NCI-H69 (cell line): ENCODE measurements at regions not wholly inside any gene's neighbourhood (a gene's known extent, or its start where the extent isn't known, plus 50 kb on each side); places are given as distances from the start of the nearest gene placed in this dataset.

ENCODE experiments used
- DNase-seq: peaks from one replicate; lab custom pipeline; 2025; lab: John Stamatoyannopoulos, UW

GRCh38 chr11:70501051-70501901, 102.9 kb downstream of the CTTN start:
- DNase-seq, result peak; percentile 71

DNA sequence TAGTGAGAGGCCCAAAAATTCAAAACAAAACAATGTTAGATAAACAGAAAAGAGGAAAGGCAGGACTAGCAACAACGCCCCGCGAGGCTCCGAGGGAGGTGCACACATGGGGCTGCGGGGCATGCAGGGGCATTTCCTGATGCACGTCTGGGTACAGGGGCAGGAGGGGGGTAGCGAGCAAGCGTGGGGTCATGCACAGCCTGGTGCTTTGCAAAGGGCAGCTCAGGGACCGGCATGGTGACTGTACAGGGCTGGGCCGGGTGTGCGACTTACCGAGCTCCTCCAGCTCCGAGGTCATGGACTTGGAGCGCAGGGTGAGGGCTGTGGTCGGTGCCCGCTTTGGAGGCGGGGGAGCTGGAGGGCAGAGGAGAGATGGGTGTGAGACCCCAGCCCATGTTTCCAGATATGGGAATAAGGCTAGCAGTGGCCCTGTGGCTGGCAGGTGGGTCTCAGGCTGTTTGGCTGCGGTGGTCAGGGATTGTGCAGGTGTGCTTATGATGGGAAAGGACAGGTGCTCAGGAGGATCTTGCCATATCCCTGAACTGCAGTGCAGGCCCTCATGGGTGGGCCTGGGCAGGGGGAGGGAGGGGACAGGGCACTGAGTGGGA, 103.7 kb downstream of the CTTN start:
- DNase-seq, result no peak

- peak; percentile 92 for DNase-seq
Observed at GRCh38 chr11:70502677-70503467, 104.5 kb downstream of the CTTN start.

- DNase-seq, result peak; percentile 89
Observed at GRCh38 chr11:70503468-70504221, 105.3 kb downstream of the CTTN start.

DNA sequence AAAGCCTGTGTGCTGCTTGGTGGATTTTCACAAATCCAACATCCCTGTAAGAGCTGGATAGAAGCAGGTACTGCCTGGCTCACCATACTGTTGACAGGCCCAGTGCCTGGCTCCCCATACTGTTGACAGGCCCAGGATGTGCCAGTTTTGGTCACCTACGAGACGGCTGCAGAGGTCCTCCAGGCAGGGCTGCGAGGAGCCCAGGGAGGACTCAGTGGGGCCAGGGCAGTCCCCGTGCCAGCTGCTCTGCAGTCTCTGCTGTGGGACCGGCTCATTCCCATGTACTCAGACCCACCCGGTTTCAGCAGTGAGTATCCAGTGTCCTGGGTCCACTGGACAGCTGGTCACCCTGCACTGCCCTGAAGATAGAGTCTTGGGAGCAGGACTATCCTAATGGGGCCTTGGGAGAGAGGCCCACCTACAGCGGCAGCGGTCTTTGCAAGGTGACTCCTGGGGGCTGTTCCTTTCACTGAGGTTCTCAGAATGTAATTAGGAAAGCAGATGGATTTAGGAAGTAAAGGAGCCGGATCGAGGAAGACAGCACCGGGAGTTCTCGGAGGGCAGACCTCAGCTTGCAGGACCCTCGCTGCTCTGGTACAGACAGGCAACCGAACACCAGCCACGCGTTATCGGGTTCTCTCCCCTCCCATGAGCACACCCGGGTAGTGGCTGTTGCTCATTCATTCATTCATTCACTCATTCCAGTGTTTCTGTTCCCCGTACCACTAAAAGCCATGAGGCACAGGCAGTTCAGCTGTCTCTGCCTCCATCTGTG, 106.1 kb downstream of the CTTN start:
- no peak for DNase-seq

DNA sequence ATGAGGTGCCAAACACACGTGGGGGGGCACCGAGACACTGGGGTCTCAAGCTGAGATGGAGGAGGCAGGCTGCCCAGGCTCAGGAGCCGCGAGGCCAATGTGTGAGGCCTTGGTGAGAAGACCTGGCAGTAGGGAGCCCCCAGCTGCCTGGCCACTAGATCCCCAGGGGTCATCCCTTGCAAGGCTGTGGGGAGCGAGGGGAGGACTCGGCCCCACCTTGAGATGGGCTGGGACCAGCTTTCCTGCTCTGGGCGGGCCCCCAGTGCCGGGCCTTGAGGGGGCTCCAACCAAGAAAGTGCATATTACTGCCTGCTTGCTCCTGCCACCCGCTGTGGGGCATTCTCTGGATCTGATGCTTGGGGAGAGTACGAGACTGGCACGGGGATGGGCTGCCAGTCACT, 107.0 kb downstream of the CTTN start:
- no peak for DNase-seq

GRCh38 chr11:70505761-70506657, 107.7 kb downstream of the CTTN start:
- no peak for DNase-seq

GRCh38 chr11:70506658-70506970, 108.3 kb downstream of the CTTN start:
- no peak for DNase-seq

DNA sequence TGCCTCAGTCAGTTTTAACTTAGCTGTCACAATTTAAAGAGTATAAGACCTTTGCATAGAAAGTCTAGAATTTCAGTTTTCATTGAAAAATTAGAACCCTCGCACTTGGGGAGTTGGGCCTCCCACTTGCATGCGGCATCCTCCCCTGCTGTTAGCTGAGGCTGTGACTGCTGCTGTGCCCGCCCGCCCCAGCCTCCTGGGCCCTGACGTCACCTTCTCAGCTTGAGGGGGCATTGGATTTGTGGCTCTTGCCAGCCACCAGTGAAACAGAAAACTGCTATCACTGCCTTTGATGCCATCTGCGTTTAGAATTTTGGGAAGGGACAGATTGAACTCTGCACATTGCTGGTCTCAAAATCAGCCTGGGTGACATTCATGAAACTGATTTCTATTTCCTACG, 108.7 kb downstream of the CTTN start:
- no peak for DNase-seq

GRCh38 chr11:70507466-70508230, 109.3 kb downstream of the CTTN start:
- no peak for DNase-seq

DNA sequence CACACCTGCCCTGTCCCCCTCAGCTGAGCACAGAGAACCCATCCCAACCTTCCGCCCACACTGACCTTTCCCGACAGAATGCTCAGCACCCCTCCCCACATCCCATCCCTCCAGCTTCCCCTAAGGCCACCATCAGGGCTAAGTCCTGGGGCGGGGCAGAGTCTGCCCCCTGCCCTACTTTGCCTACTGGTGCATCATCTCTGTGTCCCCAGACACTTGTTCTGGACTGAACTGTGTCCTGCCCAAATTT, 109.8 kb downstream of the CTTN start:
- DNase-seq, result no peak

DNA sequence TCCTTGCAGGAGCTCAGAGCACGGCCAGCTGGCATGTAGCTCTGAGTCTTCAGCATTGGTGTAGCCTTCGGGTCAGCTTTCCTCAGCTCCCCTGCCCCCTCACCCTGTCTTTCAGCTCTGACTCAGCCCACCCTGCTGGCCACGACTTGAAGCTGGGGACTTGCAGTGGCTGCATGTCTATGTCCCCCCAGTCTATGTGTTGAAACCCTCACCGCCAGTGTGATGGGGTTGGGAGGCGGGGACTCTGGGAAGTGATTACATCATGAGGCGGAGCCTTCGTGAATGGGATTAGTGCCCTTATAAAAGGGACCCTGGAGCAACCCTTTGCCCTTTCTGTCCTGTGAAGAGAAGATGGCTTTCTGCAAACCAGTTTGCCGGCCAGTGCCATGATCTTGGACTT, 111.1 kb downstream of the CTTN start:
- DNase-seq, result no peak

DNA sequence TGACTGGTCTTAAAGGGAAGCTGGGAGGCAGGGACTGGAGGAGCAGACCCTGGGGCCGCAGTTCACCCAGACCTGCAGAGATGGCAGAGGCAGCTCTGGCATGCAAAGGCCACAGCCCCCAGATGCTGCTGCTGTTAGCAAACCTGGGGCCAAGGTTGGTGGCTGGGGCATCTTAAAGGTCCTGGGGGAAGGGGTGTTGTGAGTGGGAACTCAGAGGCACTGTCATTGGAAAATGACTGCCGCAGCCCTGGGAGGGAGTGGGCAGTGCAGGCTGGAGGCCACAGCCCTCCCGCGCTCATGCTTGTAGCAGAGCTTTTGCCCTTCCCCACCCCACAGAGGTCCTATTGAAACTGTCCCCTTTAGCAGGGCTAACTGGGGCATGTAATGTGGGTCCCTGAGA, 111.8 kb downstream of the CTTN start:
- DNase-seq, result no peak

GRCh38 chr11:70510571-70510970, 112.2 kb downstream of the CTTN start:
- DNase-seq, result no peak

GRCh38 chr11:70511345-70511744, 113.0 kb downstream of the CTTN start:
- DNase-seq, result no peak

GRCh38 chr11:70512716-70513115, 114.4 kb downstream of the CTTN start:
- no peak for DNase-seq

DNA sequence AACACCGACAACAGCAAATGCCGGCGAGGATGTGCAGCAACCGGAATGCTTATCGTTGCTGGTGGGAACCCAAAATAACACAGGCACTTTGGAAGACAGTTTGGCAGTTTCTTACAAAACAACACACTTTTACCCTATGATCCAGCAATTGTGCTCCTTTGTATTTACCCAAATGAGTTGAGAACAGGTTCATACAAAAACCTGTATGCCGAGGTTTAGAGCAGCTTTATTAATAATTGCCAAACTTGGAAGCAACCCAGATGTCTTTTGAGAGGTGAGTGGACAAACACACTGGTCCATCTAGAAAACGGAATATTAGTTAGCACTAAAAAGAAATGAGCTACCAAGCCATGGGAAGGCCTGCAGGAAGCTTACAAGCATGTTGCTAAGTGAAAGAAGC, 118.9 kb downstream of the CTTN start:
- no peak for DNase-seq

DNA sequence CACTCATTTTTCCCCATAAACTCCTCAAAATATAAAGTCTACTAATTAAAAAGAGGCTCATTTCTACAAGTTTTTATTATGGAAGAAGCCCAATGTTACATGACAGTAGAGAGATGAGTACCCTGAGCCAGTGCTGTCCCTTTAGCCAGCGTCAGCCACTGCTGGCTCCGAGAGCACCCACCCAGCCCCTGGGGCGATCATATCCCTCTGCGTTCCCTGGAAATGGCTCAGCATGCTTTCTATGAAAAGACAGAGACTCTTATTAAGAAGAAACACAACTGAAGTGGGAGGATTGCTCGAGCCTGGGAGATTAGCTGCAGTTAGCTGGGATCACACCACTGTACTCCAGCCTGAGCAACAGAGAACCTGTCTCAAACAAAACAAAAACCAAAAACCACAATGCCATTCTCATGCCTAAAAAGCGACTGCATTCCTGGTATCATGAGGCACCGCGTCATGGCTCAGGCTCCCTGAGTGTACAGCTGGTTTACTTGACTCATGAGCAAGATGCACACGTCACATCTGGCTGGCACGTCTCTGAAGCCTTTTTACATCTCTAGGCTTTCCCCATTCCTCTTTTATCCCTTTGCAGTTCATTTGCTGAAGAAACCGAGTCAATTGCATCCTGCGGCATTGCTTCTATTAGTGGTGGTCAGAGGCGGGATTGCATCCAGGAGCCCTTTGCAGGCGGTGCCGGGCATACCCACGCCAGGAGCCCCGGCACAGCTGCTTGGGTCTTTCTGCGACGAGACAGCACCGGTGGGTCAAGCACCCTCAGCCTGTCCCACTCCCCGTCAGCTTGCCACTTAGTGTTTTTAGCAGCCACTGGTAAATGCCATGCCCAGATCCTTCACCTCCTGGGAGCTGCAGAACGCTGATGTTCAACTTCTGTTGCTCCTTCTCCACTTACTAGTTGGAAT, 119.9 kb downstream of the CTTN start:
- DNase-seq, result no peak

DNA sequence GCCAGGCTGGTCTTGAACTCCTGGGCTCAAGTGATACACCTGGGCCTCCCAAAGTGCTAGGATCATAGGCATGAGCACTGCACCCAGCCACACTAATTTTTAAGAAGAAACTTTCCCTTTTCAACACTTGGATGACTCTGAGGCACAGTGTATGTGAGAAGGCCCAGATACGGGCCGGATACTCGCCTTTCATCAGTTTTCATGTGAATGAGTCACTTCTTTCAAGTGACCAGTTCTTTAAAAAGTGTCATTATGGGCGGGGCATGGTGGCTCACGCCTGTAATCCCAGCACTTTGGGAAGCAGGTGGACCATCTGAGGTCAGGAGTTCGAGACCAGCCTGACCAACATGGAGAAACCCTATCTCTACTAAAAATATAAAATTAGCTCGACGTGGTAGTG, 120.8 kb downstream of the CTTN start:
- no peak for DNase-seq
